ENCODE measurements at regions not wholly inside any gene's neighbourhood (a gene's known extent, or its start where the extent isn't known, plus 50 kb on each side); places are given as distances from the start of the nearest gene placed in this dataset.
A peak's percentile ranks its signal among the peaks of the same experiment; 100 is the strongest.

DNA sequence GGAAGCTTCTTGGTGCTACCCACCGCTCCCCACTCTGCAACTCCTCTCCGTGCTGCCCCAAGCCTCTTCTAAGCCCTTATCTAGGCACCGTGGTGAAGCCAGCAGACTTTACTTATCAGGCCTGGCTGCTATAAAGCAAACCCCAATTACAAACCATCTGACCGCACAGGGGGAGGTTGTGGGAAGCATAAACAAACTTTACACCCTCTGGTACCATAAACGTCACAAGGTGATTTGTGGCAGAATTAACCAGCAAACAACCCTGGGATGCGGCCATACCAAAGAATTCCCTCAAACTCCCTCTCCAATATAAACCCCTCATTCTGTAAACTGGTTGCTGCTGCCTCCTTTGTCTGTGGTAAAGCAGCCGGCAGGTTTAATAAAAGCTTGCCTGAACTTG lies 55.2 kb downstream of the MAGEC2 start:
- no peak for DNase-seq (ENCODE audit: low read depth)
- H3K4me3 ChIP-seq (ENCODE audit: low read depth, low read length) = no peak overlapping the region
- TF ChIP-seq, protein P1, sequence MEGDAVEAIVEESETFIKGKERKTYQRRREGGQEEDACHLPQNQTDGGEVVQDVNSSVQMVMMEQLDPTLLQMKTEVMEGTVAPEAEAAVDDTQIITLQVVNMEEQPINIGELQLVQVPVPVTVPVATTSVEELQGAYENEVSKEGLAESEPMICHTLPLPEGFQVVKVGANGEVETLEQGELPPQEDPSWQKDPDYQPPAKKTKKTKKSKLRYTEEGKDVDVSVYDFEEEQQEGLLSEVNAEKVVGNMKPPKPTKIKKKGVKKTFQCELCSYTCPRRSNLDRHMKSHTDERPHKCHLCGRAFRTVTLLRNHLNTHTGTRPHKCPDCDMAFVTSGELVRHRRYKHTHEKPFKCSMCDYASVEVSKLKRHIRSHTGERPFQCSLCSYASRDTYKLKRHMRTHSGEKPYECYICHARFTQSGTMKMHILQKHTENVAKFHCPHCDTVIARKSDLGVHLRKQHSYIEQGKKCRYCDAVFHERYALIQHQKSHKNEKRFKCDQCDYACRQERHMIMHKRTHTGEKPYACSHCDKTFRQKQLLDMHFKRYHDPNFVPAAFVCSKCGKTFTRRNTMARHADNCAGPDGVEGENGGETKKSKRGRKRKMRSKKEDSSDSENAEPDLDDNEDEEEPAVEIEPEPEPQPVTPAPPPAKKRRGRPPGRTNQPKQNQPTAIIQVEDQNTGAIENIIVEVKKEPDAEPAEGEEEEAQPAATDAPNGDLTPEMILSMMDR (IDR thresholded peaks at IDR 0.05; ENCODE audit: insufficient read depth, low read depth, low read length) = no peak

DNA sequence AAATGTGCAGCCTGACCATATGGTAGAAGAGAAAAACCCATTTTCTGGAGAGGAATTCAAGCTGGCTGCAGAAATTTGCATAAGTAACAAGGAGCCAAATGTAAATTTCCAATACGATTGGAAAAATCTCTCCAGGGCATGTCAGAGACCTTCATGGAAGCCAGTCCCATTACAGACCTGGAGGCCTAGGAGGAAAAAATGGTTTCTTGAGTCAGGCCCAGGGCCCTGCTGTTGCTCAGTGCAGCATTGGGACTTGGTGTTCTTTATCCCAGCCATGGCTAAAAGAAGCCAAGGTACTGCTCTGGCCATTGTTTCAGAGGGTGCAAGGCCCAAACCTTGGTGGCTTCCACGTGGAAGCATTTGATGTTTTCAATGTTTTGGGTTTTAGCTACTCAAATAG lies 70.6 kb downstream of the MAGEC2 start:
- TF ChIP-seq, protein P1 (IDR thresholded peaks at IDR 0.05; ENCODE audit: insufficient read depth, low read depth, low read length) = no peak
- no peak overlapping the region for H3K4me3 ChIP-seq (ENCODE audit: low read depth, low read length)
- no peak for DNase-seq (ENCODE audit: low read depth)

DNA sequence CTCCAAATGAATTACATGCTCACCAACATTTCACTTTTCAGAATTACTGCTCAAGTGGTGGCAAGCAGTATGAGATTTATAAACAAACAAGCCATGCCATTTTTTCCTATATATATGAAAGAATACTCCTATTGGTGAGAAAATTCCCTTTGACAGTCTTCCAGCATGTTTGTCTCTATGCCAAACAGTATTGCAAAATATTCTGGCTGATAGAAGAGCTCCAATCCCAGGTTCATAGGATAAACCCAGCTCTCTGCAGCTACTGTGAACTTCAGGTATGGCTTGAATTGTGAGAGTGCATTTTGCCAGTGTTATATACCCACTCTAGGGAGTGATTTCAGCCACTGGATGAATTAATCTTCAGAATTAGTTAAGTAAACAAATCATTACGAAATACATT lies 108.8 kb downstream of the MAGEC2 start:
- TF ChIP-seq, protein P1 (IDR thresholded peaks at IDR 0.05; ENCODE audit: insufficient read depth, low read depth, low read length) = no peak
- no peak overlapping the region for H3K4me3 ChIP-seq (ENCODE audit: low read depth, low read length)
- DNase-seq (ENCODE audit: low read depth) = no peak

DNA sequence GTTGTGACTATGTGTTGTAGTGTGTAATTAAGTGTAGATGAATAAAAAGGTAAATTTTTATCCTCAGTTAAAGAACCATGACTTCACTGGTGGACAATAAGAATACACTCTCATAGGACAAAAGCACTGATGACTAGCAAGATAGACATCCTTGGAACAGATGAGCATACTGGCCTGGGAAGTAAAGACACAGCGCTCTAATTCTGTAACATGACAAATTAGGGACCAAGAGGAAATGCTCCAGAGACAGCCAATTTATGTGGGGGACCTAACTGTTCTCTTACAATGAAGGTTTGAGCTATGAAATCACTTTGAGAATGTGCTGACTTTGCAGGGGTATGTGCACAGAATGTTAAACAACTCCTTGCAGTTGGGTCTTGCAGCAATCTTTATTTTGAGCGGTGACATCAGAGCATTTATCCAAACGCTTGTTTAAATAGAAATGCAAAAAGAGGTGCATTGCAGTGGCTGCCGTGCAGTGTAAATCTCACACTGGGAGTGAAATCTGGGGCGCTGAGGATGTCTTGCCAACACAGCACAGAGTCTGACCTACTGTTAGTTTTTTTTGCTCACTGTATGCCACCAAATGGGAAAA lies 109.3 kb downstream of the MAGEC2 start:
- TF ChIP-seq, protein P1 (IDR thresholded peaks at IDR 0.05; ENCODE audit: insufficient read depth, low read depth, low read length) = no peak
- peak; percentile 3 for DNase-seq (ENCODE audit: low read depth)
- H3K4me3 ChIP-seq (ENCODE audit: low read depth, low read length) = no peak overlapping the region

DNA sequence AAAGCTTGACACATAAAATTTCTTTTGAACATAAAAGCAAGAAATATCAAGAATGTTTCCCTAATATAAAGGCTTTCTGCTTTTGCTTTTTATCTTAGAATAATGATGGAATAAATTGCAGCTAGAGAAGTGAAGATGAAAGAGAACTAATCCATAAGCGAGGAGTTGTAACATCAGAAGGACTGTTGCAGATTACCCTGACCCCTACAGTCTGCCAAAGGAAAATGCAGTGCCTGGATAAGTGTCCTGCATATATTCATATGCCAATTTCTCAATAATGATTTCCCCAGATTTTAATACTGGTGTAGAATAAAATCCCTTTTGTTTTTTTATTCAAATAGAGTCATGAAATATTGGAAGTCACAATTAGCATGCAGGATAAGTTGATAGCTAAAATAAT lies 115.9 kb downstream of the MAGEC2 start:
- peak; percentile 13 for DNase-seq (ENCODE audit: low read depth)
- TF ChIP-seq, protein P1 (IDR thresholded peaks at IDR 0.05; ENCODE audit: insufficient read depth, low read depth, low read length) = peak; percentile 37
- H3K4me3 ChIP-seq (ENCODE audit: low read depth, low read length) = no peak overlapping the region

DNA sequence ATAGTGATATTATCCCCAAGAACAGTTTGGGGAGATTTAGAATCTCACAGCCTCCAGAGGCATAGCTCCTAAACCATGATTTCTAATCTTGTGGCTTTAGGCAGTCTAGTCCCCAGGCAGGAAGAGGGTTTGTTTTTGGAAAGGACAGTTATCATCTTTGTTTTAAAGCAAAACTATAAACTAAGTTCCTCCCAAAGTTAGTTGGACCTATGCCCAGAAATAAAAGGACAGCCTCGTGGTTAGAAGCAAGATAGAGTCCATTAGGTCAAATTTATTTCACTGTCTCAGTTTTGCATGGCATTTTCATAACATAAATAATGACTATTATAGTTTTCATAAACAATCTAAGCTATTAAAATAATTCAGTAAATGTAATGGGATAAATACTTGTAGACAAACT lies 120.5 kb downstream of the MAGEC2 start:
- no peak overlapping the region for H3K4me3 ChIP-seq (ENCODE audit: low read depth, low read length)
- TF ChIP-seq, protein P1 (IDR thresholded peaks at IDR 0.05; ENCODE audit: insufficient read depth, low read depth, low read length) = no peak
- DNase-seq (ENCODE audit: low read depth) = peak; percentile 37

DNA sequence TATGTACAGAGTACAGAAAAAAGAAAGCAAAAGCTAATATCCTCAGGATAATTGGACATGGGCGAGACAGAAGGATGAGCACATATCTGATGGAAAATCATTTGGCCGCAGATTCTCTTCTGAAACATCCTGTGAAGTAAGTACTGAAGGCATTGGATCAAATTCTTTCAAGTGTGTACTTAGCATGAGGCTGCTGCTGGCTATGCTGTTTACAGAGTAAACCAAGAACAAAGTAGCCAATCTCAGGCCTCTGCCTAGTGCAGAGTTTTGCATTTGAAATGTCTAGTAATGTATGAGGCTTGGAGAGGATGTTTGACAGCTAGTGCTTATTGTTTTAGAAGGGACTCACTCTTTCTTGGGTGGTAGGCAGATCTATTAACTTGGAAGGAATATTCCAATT lies 128.5 kb downstream of the MAGEC2 start:
- no peak overlapping the region for H3K4me3 ChIP-seq (ENCODE audit: low read depth, low read length)
- no peak for DNase-seq (ENCODE audit: low read depth)
- TF ChIP-seq, protein P1 (IDR thresholded peaks at IDR 0.05; ENCODE audit: insufficient read depth, low read depth, low read length) = no peak
